Activated T-helper 2 cell treated with anti-CD3 and anti-CD28 coated beads, Interferon-gamma antibody, Interleukin-2, Interleukin-4, amounts not matched to agents 10 μg/mL and 5 μg/mL and 100 μg/mL, durations not matched to agents 14 hours and 24 hours and 36 hours (primary cell): ENCODE measurements at regions not wholly inside any gene's neighbourhood (a gene's known extent, or its start where the extent isn't known, plus 50 kb on each side); places are given as distances from the start of the nearest gene placed in this dataset.

Source experiments
- DNase-seq: peaks from one replicate; pipeline ENCODE4 v3.0.0; 2021; ENCODE audit warnings: low spot score
- H3K27ac Mint-ChIP-seq: one replicate; pipeline ENCODE4 v1.8.0; 2021; ENCODE audit warnings: mixed read lengths
- H3K27me3 Mint-ChIP-seq: one replicate; pipeline ENCODE4 v1.8.0; 2021; ENCODE audit warnings: low read depth, mixed read lengths
- H3K36me3 Mint-ChIP-seq: one replicate; pipeline ENCODE4 v1.8.0; 2021; ENCODE audit warnings: low read depth, mixed read lengths
- H3K4me1 Mint-ChIP-seq: one replicate; pipeline ENCODE4 v1.8.0; 2021; ENCODE audit warnings: low read depth, mixed read lengths
- H3K4me3 Mint-ChIP-seq: one replicate; pipeline ENCODE4 v1.8.0; 2021; ENCODE audit warnings: low read depth, mild to moderate bottlenecking, moderate library complexity, mixed read lengths
- H3K9me3 Mint-ChIP-seq: one replicate; pipeline ENCODE4 v1.8.0; 2021; ENCODE audit warnings: mixed read lengths
- intact Hi-C: fragments of 100-400 bp; cut with micrococcal nuclease; formaldehyde crosslinking; loops from one replicate; pipeline ENCODE4 v1.15.1; 2023

- intact Hi-C loops, result no loop called here
These were observed 408.5 kb upstream of the RGS17 start for GRCh38 chr6:153539602-153540001.

GRCh38 chr6:153538491-153538890, 407.4 kb upstream of the RGS17 start:
- Mint-ChIP-seq H3K36me3 (no peaks in the 10 kb centered on the region), H3K4me1 (no peaks in the 10 kb centered on the region), H3K4me3 (no peak overlapping the region), H3K27ac (no peak overlapping the region), H3K27me3 (no peaks in the 10 kb centered on the region), H3K9me3 (no peaks in the 10 kb centered on the region)
- intact Hi-C loops, result no loop called here
- no peak for DNase-seq

More at GRCh38 chr6:153539602-153540001, 408.5 kb upstream of the RGS17 start:
- H3K36me3 Mint-ChIP-seq, result no peaks in the 10 kb centered on the region
- no peak overlapping the region for H3K27ac Mint-ChIP-seq
- no peaks in the 10 kb centered on the region for H3K9me3 Mint-ChIP-seq
- no peaks in the 10 kb centered on the region for H3K4me1 Mint-ChIP-seq
- H3K4me3 Mint-ChIP-seq, result no peak overlapping the region
- H3K27me3 Mint-ChIP-seq, result no peaks in the 10 kb centered on the region
- DNase-seq, result no peak

GRCh38 chr6:153537422-153537821, 406.3 kb upstream of the RGS17 start:
- intact Hi-C loops, result no loop called here
- no peak overlapping the region for H3K4me3 Mint-ChIP-seq
- H3K27me3 Mint-ChIP-seq, result no peaks in the 10 kb centered on the region
- H3K9me3 Mint-ChIP-seq, result no peaks in the 10 kb centered on the region
- H3K36me3 Mint-ChIP-seq, result no peaks in the 10 kb centered on the region
- H3K4me1 Mint-ChIP-seq, result no peaks in the 10 kb centered on the region
- H3K27ac Mint-ChIP-seq, result no peak overlapping the region
- no peak for DNase-seq

- no peaks in the 10 kb centered on the region for H3K9me3 Mint-ChIP-seq
- H3K4me3 Mint-ChIP-seq, result no peak overlapping the region
- H3K27me3 Mint-ChIP-seq, result no peaks in the 10 kb centered on the region
- no peaks in the 10 kb centered on the region for H3K36me3 Mint-ChIP-seq
- H3K27ac Mint-ChIP-seq, result no peak overlapping the region
- H3K4me1 Mint-ChIP-seq, result no peaks in the 10 kb centered on the region
- intact Hi-C loops, result no loop called here
- no peak for DNase-seq
These were observed 395.4 kb upstream of the RGS17 start for GRCh38 chr6:153526479-153526878.

GRCh38 chr6:153525998-153526397, 394.9 kb upstream of the RGS17 start:
- no peak for DNase-seq
- Mint-ChIP-seq H3K9me3 (no peaks in the 10 kb centered on the region), H3K36me3 (no peaks in the 10 kb centered on the region), H3K27me3 (no peaks in the 10 kb centered on the region), H3K4me1 (no peaks in the 10 kb centered on the region), H3K27ac (no peak overlapping the region), H3K4me3 (no peak overlapping the region)
- intact Hi-C loops, result no loop called here

GRCh38 chr6:153523390-153523789, 392.3 kb upstream of the RGS17 start:
- no peaks in the 10 kb centered on the region for H3K36me3 Mint-ChIP-seq
- intact Hi-C loops, result no loop called here
- H3K27ac Mint-ChIP-seq, result no peak overlapping the region
- H3K27me3 Mint-ChIP-seq, result no peaks in the 10 kb centered on the region
- no peaks in the 10 kb centered on the region for H3K4me1 Mint-ChIP-seq
- no peak overlapping the region for H3K4me3 Mint-ChIP-seq
- H3K9me3 Mint-ChIP-seq, result peaks cover 12% of the 10 kb centered on the region
- no peak for DNase-seq

GRCh38 chr6:153511896-153512496, 380.9 kb upstream of the RGS17 start:
- no peak for DNase-seq
- intact Hi-C loops, result loop anchor here (1.0 to 10.0 kb wide), 2 partner anchors 281 to 477 kb away; no protein-coding TSS in a partner anchor
- no peak overlapping the region for H3K27ac Mint-ChIP-seq
- H3K9me3 Mint-ChIP-seq, result no peaks in the 10 kb centered on the region
- H3K4me1 Mint-ChIP-seq, result no peaks in the 10 kb centered on the region
- H3K4me3 Mint-ChIP-seq, result no peak overlapping the region
- no peaks in the 10 kb centered on the region for H3K36me3 Mint-ChIP-seq
- H3K27me3 Mint-ChIP-seq, result no peaks in the 10 kb centered on the region

GRCh38 chr6:153503810-153504209, 372.7 kb upstream of the RGS17 start:
- Mint-ChIP-seq H3K9me3 (no peaks in the 10 kb centered on the region), H3K36me3 (no peaks in the 10 kb centered on the region), H3K4me1 (no peaks in the 10 kb centered on the region), H3K4me3 (no peak overlapping the region), H3K27ac (no peak overlapping the region), H3K27me3 (no peaks in the 10 kb centered on the region)
- DNase-seq, result no peak
- intact Hi-C loops, result no loop called here

- DNase-seq, result no peak
- Mint-ChIP-seq H3K27me3 (no peaks in the 10 kb centered on the region), H3K36me3 (no peaks in the 10 kb centered on the region), H3K27ac (no peak overlapping the region), H3K9me3 (no peaks in the 10 kb centered on the region), H3K4me1 (no peaks in the 10 kb centered on the region), H3K4me3 (no peak overlapping the region)
- intact Hi-C loops, result no loop called here
These were observed 362.4 kb upstream of the RGS17 start for GRCh38 chr6:153493501-153493900.

GRCh38 chr6:153489479-153489878, 358.4 kb upstream of the RGS17 start:
- DNase-seq, result no peak
- H3K9me3 Mint-ChIP-seq, result no peaks in the 10 kb centered on the region
- no peaks in the 10 kb centered on the region for H3K27me3 Mint-ChIP-seq
- no peak overlapping the region for H3K27ac Mint-ChIP-seq
- intact Hi-C loops, result no loop called here
- no peaks in the 10 kb centered on the region for H3K4me1 Mint-ChIP-seq
- no peak overlapping the region for H3K4me3 Mint-ChIP-seq
- no peaks in the 10 kb centered on the region for H3K36me3 Mint-ChIP-seq

- Mint-ChIP-seq H3K27ac (no peak overlapping the region), H3K4me3 (no peak overlapping the region), H3K27me3 (no peaks in the 10 kb centered on the region), H3K9me3 (no peaks in the 10 kb centered on the region), H3K4me1 (no peaks in the 10 kb centered on the region), H3K36me3 (no peaks in the 10 kb centered on the region)
- intact Hi-C loops, result no loop called here
- no peak for DNase-seq
These were observed 357.2 kb upstream of the RGS17 start for GRCh38 chr6:153488267-153488666.

GRCh38 chr6:153485072-153485471, 354.0 kb upstream of the RGS17 start:
- no peak overlapping the region for H3K27ac Mint-ChIP-seq
- no peaks in the 10 kb centered on the region for H3K4me1 Mint-ChIP-seq
- no peaks in the 10 kb centered on the region for H3K27me3 Mint-ChIP-seq
- H3K4me3 Mint-ChIP-seq, result no peak overlapping the region
- DNase-seq, result no peak
- intact Hi-C loops, result no loop called here
- no peaks in the 10 kb centered on the region for H3K9me3 Mint-ChIP-seq
- H3K36me3 Mint-ChIP-seq, result no peaks in the 10 kb centered on the region

GRCh38 chr6:153484056-153484455, 353.0 kb upstream of the RGS17 start:
- no peak for DNase-seq
- Mint-ChIP-seq H3K4me3 (no peak overlapping the region), H3K36me3 (no peaks in the 10 kb centered on the region), H3K9me3 (no peaks in the 10 kb centered on the region), H3K4me1 (no peaks in the 10 kb centered on the region), H3K27me3 (no peaks in the 10 kb centered on the region), H3K27ac (no peak overlapping the region)
- intact Hi-C loops, result no loop called here

- intact Hi-C loops, result no loop called here
- H3K27ac Mint-ChIP-seq, result no peak overlapping the region
- no peaks in the 10 kb centered on the region for H3K36me3 Mint-ChIP-seq
- no peaks in the 10 kb centered on the region for H3K27me3 Mint-ChIP-seq
- H3K9me3 Mint-ChIP-seq, result no peaks in the 10 kb centered on the region
- DNase-seq, result no peak
- no peaks in the 10 kb centered on the region for H3K4me1 Mint-ChIP-seq
- no peak overlapping the region for H3K4me3 Mint-ChIP-seq
These were observed 345.2 kb upstream of the RGS17 start for GRCh38 chr6:153476243-153476642.
